ENCODE measurements at regions not wholly inside any gene's neighbourhood (a gene's known extent, or its start where the extent isn't known, plus 50 kb on each side); places are given as distances from the start of the nearest gene placed in this dataset.

GRCh38 chr9:111190347-111190746, 139.7 kb downstream of the OR2K2 start:
- no peak for FAIRE-seq
- no peak for TF ChIP-seq POLR2AphosphoS5 (IDR thresholded peaks at IDR 0.05; ENCODE audit: low read depth, low read length)

GRCh38 chr9:111187376-111187775, 142.6 kb downstream of the OR2K2 start:
- DNase-seq (ENCODE audit: insufficient read length): no peak
- no peak for TF ChIP-seq TAF1 (IDR thresholded peaks at IDR 0.05; ENCODE audit: borderline replicate concordance, low read depth, low read length)
- no peak for TF ChIP-seq POLR2AphosphoS5 (IDR thresholded peaks at IDR 0.05; ENCODE audit: low read depth, low read length)
- no peak for TF ChIP-seq POLR2A (IDR thresholded peaks at IDR 0.05; ENCODE audit: low read depth, low read length)
- FAIRE-seq: no peak

More at GRCh38 chr9:111190347-111190746, 139.7 kb downstream of the OR2K2 start:
- DNase-seq (ENCODE audit: insufficient read length): no peak

GRCh38 chr9:111186021-111186530, 143.9 kb downstream of the OR2K2 start:
- FAIRE-seq (no peak), DNase-seq (ENCODE audit: insufficient read length) (no peak)
- TF ChIP-seq TAF1 (IDR thresholded peaks at IDR 0.05; ENCODE audit: borderline replicate concordance, low read depth, low read length) (no peak), POLR2AphosphoS5 (IDR thresholded peaks at IDR 0.05; ENCODE audit: low read depth, low read length) (no peak), POLR2A (IDR thresholded peaks at IDR 0.05; ENCODE audit: low read depth, low read length) (no peak)

- FAIRE-seq (no peak), DNase-seq (ENCODE audit: insufficient read length) (no peak)
- TF ChIP-seq POLR2A (IDR thresholded peaks at IDR 0.05; ENCODE audit: low read depth, low read length) (no peak), TAF1 (IDR thresholded peaks at IDR 0.05; ENCODE audit: borderline replicate concordance, low read depth, low read length) (no peak), POLR2AphosphoS5 (IDR thresholded peaks at IDR 0.05; ENCODE audit: low read depth, low read length) (no peak)
These were observed 142.5 kb upstream of the LPAR1 start for GRCh38 chr9:111180811-111181210.

GRCh38 chr9:111179577-111179976, 141.3 kb upstream of the LPAR1 start:
- FAIRE-seq: no peak
- DNase-seq (ENCODE audit: insufficient read length): no peak
- TF ChIP-seq POLR2AphosphoS5 (IDR thresholded peaks at IDR 0.05; ENCODE audit: low read depth, low read length) (no peak), TAF1 (IDR thresholded peaks at IDR 0.05; ENCODE audit: borderline replicate concordance, low read depth, low read length) (no peak), POLR2A (IDR thresholded peaks at IDR 0.05; ENCODE audit: low read depth, low read length) (no peak)

GRCh38 chr9:111178331-111179055, 140.2 kb upstream of the LPAR1 start:
- TF ChIP-seq POLR2AphosphoS5 (IDR thresholded peaks at IDR 0.05; ENCODE audit: low read depth, low read length): no peak
- TF ChIP-seq TAF1 (IDR thresholded peaks at IDR 0.05; ENCODE audit: borderline replicate concordance, low read depth, low read length): no peak
- TF ChIP-seq POLR2A (IDR thresholded peaks at IDR 0.05; ENCODE audit: low read depth, low read length): no peak
- peak; percentile 56 for FAIRE-seq
- no peak for DNase-seq (ENCODE audit: insufficient read length)

GRCh38 chr9:111176511-111176910, 138.2 kb upstream of the LPAR1 start:
- TF ChIP-seq POLR2A (IDR thresholded peaks at IDR 0.05; ENCODE audit: low read depth, low read length) (no peak), TAF1 (IDR thresholded peaks at IDR 0.05; ENCODE audit: borderline replicate concordance, low read depth, low read length) (no peak), POLR2AphosphoS5 (IDR thresholded peaks at IDR 0.05; ENCODE audit: low read depth, low read length) (no peak)
- no peak for DNase-seq (ENCODE audit: insufficient read length)
- FAIRE-seq: no peak

- no peak for FAIRE-seq
- TF ChIP-seq POLR2A (IDR thresholded peaks at IDR 0.05; ENCODE audit: low read depth, low read length): no peak
- TF ChIP-seq TAF1 (IDR thresholded peaks at IDR 0.05; ENCODE audit: borderline replicate concordance, low read depth, low read length): no peak
- no peak for TF ChIP-seq POLR2AphosphoS5 (IDR thresholded peaks at IDR 0.05; ENCODE audit: low read depth, low read length)
- DNase-seq (ENCODE audit: insufficient read length): no peak
These were observed 137.1 kb upstream of the LPAR1 start for GRCh38 chr9:111175350-111175749.

GRCh38 chr9:111167341-111167740, 129.1 kb upstream of the LPAR1 start:
- no peak for TF ChIP-seq POLR2A (IDR thresholded peaks at IDR 0.05; ENCODE audit: low read depth, low read length)
- DNase-seq (ENCODE audit: insufficient read length): no peak
- FAIRE-seq: no peak

- TF ChIP-seq TAF1 (IDR thresholded peaks at IDR 0.05; ENCODE audit: borderline replicate concordance, low read depth, low read length) (no peak), POLR2A (IDR thresholded peaks at IDR 0.05; ENCODE audit: low read depth, low read length) (no peak), POLR2AphosphoS5 (IDR thresholded peaks at IDR 0.05; ENCODE audit: low read depth, low read length) (no peak)
- FAIRE-seq (no peak), DNase-seq (ENCODE audit: insufficient read length) (no peak)
These were observed 125.6 kb upstream of the LPAR1 start for GRCh38 chr9:111163716-111164389.

- no peak for FAIRE-seq
- no peak for DNase-seq (ENCODE audit: insufficient read length)
- TF ChIP-seq POLR2A (IDR thresholded peaks at IDR 0.05; ENCODE audit: low read depth, low read length): no peak
- TF ChIP-seq POLR2AphosphoS5 (IDR thresholded peaks at IDR 0.05; ENCODE audit: low read depth, low read length): no peak
- TF ChIP-seq TAF1 (IDR thresholded peaks at IDR 0.05; ENCODE audit: borderline replicate concordance, low read depth, low read length): no peak
These were observed 123.8 kb upstream of the LPAR1 start for GRCh38 chr9:111162026-111162425.

GRCh38 chr9:111161015-111161415, 122.7 kb upstream of the LPAR1 start:
- no peak for TF ChIP-seq POLR2A (IDR thresholded peaks at IDR 0.05; ENCODE audit: low read depth, low read length)
- no peak for TF ChIP-seq POLR2AphosphoS5 (IDR thresholded peaks at IDR 0.05; ENCODE audit: low read depth, low read length)
- TF ChIP-seq TAF1 (IDR thresholded peaks at IDR 0.05; ENCODE audit: borderline replicate concordance, low read depth, low read length): no peak
- peak; percentile 21 for FAIRE-seq
- no peak for DNase-seq (ENCODE audit: insufficient read length)

Data from GM12892 (cell line).